HFFc6 (cell line): ENCODE measurements at regions not wholly inside any gene's neighbourhood (a gene's known extent, or its start where the extent isn't known, plus 50 kb on each side); places are given as distances from the start of the nearest gene placed in this dataset.

ENCODE experiments used
- DNase-seq: peaks from one replicate; pipeline ENCODE4 v3.0.0-alpha.2; 2018
- H3K27ac Mint-ChIP-seq: 2 replicates; pipeline ENCODE4 v1.8.0; 2020; ENCODE audit warnings: mild to moderate bottlenecking, mixed read lengths
- H3K27me3 Mint-ChIP-seq: 2 replicates; pipeline ENCODE4 v1.8.0; 2021; ENCODE audit warnings: mild to moderate bottlenecking, moderate library complexity, mixed read lengths; ENCODE audit not compliant: insufficient read depth
- H3K36me3 Mint-ChIP-seq: 2 replicates; pipeline ENCODE4 v1.8.0; 2021; ENCODE audit warnings: low read depth, mixed read lengths
- H3K4me1 Mint-ChIP-seq: 2 replicates; pipeline ENCODE4 v1.8.0; 2020; ENCODE audit warnings: low read depth, mixed read lengths
- H3K4me3 Mint-ChIP-seq: 2 replicates; pipeline ENCODE4 v1.8.0; 2020; ENCODE audit warnings: mild to moderate bottlenecking, moderate library complexity, mixed read lengths
- H3K9me3 Mint-ChIP-seq: 2 replicates; pipeline ENCODE4 v1.8.0; 2020; ENCODE audit warnings: mild to moderate bottlenecking, mixed read lengths
- TF ChIP-seq, protein P1 (sequence below): fragments of 200-600 bp; sonication (generic); IDR thresholded peaks from 2 replicates; pipeline ENCODE4 v1.5.0; 2021; ENCODE audit warnings: antibody characterized with exemption, mild to moderate bottlenecking

DNA sequence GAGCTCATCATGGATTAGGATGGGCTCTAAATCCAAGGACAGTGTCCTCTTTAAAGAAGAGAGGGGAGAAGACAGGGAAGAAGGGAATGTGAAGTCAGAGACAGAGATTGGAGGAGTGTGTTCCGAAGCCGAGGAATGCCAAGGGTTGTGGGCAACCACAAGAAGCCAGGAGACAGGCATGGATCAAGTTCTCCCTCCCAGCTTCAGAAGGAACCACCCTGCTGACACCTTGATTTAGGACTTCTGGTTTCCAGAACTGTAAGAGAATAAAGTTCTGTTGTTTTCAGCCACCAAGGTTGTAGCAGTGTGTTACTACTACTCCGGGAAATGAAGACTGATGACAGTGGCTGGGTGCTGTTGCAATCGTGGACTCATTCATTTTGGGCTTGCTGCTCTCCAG, 120.1 kb downstream of the RPS12 start:
- H3K4me3 Mint-ChIP-seq: no peak overlapping the region
- no peak for DNase-seq
- H3K36me3 Mint-ChIP-seq: no peaks in the 10 kb centered on the region
- H3K27me3 Mint-ChIP-seq: peaks cover 8% of the 10 kb centered on the region
- TF ChIP-seq, protein P1, sequence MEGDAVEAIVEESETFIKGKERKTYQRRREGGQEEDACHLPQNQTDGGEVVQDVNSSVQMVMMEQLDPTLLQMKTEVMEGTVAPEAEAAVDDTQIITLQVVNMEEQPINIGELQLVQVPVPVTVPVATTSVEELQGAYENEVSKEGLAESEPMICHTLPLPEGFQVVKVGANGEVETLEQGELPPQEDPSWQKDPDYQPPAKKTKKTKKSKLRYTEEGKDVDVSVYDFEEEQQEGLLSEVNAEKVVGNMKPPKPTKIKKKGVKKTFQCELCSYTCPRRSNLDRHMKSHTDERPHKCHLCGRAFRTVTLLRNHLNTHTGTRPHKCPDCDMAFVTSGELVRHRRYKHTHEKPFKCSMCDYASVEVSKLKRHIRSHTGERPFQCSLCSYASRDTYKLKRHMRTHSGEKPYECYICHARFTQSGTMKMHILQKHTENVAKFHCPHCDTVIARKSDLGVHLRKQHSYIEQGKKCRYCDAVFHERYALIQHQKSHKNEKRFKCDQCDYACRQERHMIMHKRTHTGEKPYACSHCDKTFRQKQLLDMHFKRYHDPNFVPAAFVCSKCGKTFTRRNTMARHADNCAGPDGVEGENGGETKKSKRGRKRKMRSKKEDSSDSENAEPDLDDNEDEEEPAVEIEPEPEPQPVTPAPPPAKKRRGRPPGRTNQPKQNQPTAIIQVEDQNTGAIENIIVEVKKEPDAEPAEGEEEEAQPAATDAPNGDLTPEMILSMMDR: no peak
- H3K27ac Mint-ChIP-seq: no peak overlapping the region
- no peaks in the 10 kb centered on the region for H3K4me1 Mint-ChIP-seq
- H3K9me3 Mint-ChIP-seq: no peaks in the 10 kb centered on the region

DNA sequence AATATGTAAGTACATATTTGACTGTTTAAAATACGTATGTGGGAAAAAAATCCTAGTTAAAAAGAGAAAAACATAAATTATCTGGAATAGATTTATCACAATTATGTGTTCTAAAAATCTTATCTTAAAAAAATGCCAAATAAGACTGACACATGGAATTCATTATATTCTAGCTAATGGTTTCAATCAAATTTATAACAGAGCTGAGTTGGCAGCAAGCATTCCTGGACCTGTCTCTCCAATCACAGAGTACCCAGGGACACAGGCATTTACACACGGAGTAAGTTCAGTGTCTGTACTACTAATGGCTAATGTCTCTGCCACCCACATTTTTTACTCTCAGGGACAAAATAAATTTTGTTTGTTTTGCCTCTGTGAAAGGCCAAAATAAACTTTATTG, 122.3 kb downstream of the RPS12 start:
- H3K27ac Mint-ChIP-seq: no peak overlapping the region
- DNase-seq: no peak
- TF ChIP-seq, protein P1: no peak
- H3K4me1 Mint-ChIP-seq: no peaks in the 10 kb centered on the region
- H3K27me3 Mint-ChIP-seq: peaks cover 8% of the 10 kb centered on the region
- H3K36me3 Mint-ChIP-seq: no peaks in the 10 kb centered on the region
- H3K9me3 Mint-ChIP-seq: no peaks in the 10 kb centered on the region; the same call in 1 of the 2 replicates
- no peak overlapping the region for H3K4me3 Mint-ChIP-seq

DNA sequence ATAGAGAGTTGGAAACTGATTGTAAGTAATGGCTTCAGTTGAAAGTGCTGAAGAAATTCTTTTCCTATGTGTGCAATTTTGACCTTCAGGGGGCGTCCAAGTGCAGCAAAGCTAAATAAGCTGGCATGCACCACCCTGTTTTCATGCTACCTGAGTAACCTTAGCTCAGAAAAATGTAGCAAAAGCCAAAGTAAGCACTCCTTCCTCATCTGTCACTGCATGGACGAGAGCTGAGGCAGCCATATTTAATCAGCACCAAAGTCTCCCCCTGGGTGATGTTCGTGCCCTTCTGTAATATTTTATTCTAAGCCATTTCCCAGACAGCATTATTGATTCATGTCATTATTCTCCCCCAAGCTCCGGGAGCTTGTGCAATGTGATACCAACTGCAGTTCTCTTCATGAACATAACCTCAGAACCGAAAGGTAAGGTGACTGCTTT, 123.1 kb downstream of the RPS12 start:
- no peaks in the 10 kb centered on the region for H3K4me1 Mint-ChIP-seq
- H3K9me3 Mint-ChIP-seq: no peaks in the 10 kb centered on the region; the same call in 1 of the 2 replicates
- H3K27me3 Mint-ChIP-seq: peaks cover 4% of the 10 kb centered on the region
- H3K27ac Mint-ChIP-seq: no peak overlapping the region
- TF ChIP-seq, protein P1: peak; percentile 68
- DNase-seq: peak; percentile 8
- H3K36me3 Mint-ChIP-seq: no peaks in the 10 kb centered on the region
- H3K4me3 Mint-ChIP-seq: no peak overlapping the region

DNA sequence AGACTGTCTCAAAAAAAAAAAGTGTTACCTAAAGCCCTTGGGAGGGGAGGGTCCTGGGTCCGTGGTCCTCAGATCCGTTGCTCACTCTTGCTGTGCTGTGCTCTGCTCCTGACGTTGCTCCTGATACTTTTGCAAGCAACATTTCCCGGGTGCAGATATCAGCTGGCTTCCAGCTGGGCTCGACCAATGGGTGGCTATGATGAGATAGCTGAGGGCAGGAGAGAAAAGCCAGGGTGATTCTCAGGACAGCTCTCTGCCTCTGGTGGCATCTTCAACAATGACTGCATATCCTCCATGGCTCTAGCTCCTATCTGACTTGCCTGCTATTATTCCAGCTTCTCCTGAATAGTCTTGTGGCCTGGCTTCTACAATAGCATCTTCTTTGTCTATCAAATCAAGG, 134.5 kb downstream of the RPS12 start:
- H3K4me1 Mint-ChIP-seq: no peaks in the 10 kb centered on the region
- no peaks in the 10 kb centered on the region for H3K36me3 Mint-ChIP-seq
- H3K9me3 Mint-ChIP-seq: no peaks in the 10 kb centered on the region
- TF ChIP-seq, protein P1: no peak
- H3K27me3 Mint-ChIP-seq: no peaks in the 10 kb centered on the region; the same call in 1 of the 2 replicates
- no peak for DNase-seq
- no peak overlapping the region for H3K4me3 Mint-ChIP-seq
- H3K27ac Mint-ChIP-seq: no peak overlapping the region

DNA sequence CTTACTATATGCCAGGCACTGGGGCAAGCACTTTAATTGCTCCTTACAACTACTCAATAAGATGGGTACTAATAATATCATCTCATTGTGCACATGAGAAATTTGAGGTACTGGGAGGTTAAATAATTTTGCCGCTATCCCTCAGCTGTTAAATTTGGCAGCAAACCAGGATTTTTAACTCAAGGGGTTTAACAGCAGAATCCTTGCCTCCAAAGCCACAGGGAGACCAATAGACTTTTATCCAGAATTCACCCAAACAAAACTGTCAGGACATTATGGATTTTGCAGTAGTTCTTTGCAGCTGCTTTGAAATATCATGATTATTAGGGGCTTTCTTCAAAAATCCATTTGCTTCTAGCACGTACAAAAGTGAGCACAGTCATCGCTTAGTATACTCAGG, 136.2 kb downstream of the RPS12 start:
- no peaks in the 10 kb centered on the region for H3K9me3 Mint-ChIP-seq
- no peaks in the 10 kb centered on the region for H3K4me1 Mint-ChIP-seq
- no peak for DNase-seq
- no peak overlapping the region for H3K27ac Mint-ChIP-seq
- H3K36me3 Mint-ChIP-seq: no peaks in the 10 kb centered on the region
- TF ChIP-seq, protein P1: no peak
- no peaks in the 10 kb centered on the region; the same call in 1 of the 2 replicates for H3K27me3 Mint-ChIP-seq
- no peak overlapping the region for H3K4me3 Mint-ChIP-seq
